ENCODE measurements at regions not wholly inside any gene's neighbourhood (a gene's known extent, or its start where the extent isn't known, plus 50 kb on each side); places are given as distances from the start of the nearest gene placed in this dataset.
A peak's percentile ranks its signal among the peaks of the same experiment; 100 is the strongest.

- DNase-seq (ENCODE audit: low read depth), result no peak
Measured at GRCh38 chr5:67366691-67367395, 170.2 kb upstream of the CD180 start.

- no peak for DNase-seq (ENCODE audit: low read depth)
Measured at GRCh38 chr5:67366276-67366675, 169.7 kb upstream of the CD180 start.

GRCh38 chr5:67364381-67364970, 167.9 kb upstream of the CD180 start:
- DNase-seq (ENCODE audit: low read depth), result no peak

DNA sequence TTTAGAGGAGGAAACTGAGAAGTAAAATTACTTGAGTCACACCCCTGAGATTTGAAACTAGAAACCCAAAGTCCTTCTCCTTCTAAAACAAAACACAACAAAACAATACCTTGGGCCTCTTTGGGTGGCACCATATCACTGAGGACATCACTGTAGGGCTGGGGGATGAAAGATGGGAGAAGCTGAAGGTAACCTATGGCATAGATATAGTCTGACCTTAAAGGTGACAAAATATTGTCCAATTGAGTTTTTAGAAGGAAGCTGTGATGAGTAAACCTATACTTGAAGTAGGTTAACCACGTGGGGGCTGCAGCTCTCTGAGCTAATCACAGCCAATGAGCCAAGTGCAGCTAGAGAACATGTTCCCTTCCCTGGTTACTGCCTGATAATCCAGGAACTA, 167.4 kb upstream of the CD180 start:
- no peak for DNase-seq (ENCODE audit: low read depth)

GRCh38 chr5:67363180-67363709, 166.6 kb upstream of the CD180 start:
- no peak for DNase-seq (ENCODE audit: low read depth)

- DNase-seq (ENCODE audit: low read depth), result peak; percentile 31
Measured at GRCh38 chr5:67361932-67362729, 165.5 kb upstream of the CD180 start.

DNA sequence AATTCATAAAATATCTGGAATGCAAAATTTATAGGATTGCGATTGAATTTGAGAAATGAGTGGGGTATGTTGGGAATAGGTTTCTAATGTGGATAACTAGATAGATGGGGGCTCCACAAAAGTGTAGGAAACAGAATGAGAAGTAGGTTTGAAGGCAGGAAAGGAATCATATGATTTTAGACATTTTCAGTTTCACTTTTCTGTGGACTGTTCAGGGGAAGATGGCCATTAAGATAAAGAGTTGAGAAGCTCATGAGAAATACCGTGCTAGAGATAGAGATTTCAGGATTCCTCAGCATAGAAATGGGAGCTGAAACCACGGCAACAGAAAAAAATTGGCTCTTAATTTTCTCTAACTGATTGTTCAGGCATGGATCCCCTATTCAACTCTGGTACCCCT, 163.4 kb upstream of the CD180 start:
- DNase-seq (ENCODE audit: low read depth), result no peak

- DNase-seq (ENCODE audit: low read depth), result no peak
Measured at GRCh38 chr5:67358186-67358585, 161.6 kb upstream of the CD180 start.

DNA sequence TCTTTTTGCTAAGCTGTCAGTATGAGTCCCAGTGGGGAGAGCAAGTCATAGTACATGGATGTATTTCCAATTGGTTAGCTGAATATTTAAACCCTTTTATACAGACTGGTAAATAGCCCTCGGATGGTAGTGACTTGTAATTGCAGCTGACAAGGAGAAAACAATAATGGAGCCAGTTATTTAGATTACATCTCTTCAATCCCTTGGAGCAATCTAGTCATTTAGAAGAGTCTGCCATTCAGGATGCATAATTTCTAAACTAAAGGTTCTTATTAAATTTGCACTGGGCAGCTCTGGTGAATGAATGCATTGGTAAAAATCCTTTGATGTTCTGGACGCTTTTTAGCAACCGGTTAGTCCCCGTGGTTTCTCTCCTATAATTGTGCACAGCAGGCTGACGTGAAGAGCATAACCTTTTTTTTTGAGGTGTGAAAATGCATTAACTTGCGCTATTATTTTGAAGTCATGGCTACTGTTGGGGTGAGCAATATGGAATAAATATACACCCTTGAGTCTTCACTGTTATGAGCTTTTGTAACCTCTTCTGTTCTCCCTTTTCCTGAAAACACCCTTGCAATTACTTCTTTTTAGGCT, 158.6 kb upstream of the CD180 start:
- no peak for DNase-seq (ENCODE audit: low read depth)

DNA sequence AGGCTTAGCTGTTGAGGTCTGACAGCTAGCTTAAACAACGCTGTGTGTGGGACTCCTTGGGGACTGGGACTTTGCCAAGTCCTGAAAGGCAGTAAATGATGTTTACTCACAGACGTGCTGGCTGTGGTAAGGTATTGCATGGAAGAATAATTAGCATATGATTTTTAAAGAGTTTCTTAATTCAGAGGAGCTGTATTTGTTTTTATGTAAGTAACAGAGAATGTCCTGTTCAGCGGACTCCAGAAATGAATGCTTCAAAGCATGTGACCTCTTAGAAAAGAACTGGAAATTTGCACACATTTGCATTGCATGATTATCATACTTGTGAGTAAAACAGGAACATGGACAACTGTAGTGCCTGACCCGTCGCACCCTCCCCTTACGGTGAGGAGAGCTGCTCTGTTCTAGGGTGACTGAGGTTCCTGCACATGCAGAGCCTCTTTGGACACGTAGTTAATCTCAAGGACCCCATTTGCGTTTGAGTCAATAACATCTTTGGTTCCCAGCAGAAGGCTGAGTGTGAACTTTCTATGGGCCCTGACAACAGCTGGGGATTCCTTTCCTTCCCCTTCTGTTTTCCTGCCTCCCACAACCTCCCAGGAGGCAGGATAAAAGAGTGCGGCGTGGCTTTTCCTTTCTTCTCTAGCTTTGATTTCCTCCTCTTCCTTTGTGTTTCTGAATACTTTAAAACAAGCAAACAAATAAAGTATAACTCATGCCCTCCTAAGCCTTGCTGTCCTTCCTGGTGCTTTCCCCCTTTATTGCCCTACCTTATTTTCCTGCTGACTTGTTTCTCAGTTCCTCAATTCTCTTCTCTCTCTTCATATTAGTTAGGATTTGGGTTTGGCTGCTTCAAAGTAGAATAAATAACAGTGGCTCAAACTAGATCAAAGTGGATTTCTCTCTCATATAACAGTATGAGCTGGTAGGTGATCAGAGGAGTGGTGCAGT, 157.2 kb upstream of the CD180 start:
- no peak for DNase-seq (ENCODE audit: low read depth)

GRCh38 chr5:67350618-67351201, 154.1 kb upstream of the CD180 start:
- no peak for DNase-seq (ENCODE audit: low read depth)

GRCh38 chr5:67350185-67350584, 153.6 kb upstream of the CD180 start:
- DNase-seq (ENCODE audit: low read depth), result no peak

- no peak for DNase-seq (ENCODE audit: low read depth)
Measured at GRCh38 chr5:67347821-67348220, 151.2 kb upstream of the CD180 start.

DNA sequence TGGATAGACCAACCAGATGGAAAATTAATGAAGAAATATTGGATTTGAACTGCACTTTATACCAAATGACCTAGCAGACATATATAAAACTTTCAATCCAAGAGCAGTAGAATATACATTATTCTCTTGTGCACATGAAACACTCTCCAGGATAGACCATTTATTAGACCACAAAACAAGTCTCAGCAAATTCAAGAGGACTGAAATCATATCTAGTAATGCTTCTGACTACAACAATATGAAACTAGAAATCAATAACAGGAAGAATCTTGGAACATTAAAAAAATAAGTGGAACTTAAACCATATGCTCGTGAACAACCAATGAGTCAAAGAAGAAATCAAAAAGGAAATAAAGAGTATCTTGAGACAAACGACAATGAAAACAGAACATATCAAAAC, 150.0 kb upstream of the CD180 start:
- DNase-seq (ENCODE audit: low read depth), result no peak

- no peak for DNase-seq (ENCODE audit: low read depth)
Measured at GRCh38 chr5:67344870-67345269, 148.3 kb upstream of the CD180 start.

DNA sequence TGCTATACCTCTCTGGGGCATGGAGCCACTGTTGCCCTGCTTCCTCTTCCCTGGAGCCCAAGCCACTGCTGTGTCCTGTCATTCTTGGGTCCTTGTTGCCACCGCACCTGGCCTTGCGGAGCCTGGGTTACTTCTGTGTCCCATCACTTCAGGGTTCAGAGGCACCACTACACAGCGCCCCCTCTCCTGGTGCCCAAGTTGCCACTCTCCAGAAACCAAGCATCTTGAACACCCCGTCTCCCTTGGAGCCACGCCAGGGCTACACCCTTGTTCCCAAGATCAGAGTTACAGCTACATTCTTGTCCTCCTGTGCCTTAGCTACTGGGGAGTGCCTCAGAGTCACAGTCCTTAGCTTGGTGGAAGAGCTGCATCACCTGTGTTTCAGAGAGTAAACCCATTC, 147.2 kb upstream of the CD180 start:
- no peak for DNase-seq (ENCODE audit: low read depth)

GRCh38 chr5:67341478-67341877, 144.9 kb upstream of the CD180 start:
- DNase-seq (ENCODE audit: low read depth), result no peak

- no peak for DNase-seq (ENCODE audit: low read depth)
Measured at GRCh38 chr5:67339219-67339767, 142.7 kb upstream of the CD180 start.

DNA sequence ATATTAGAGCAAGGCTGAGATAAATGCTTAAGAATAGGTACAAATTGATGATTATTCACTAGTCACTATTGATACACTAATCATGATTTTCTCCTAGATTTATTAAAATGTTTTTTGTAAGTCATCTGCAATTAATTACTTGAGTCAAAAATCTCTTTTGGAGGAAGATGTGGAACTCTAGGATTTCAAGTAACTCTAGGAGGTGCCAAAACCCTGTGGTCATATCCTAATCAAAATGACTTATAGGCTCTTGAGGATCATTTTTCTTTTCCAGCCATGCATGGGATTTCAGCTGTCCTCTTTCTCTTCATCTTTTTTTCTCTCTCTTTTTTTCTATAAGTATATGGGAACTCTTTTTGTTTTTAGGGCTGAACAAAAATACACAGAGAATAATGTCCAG, 141.8 kb upstream of the CD180 start:
- no peak for DNase-seq (ENCODE audit: low read depth)

GRCh38 chr5:67337751-67338150, 141.2 kb upstream of the CD180 start:
- DNase-seq (ENCODE audit: low read depth), result no peak

DNA sequence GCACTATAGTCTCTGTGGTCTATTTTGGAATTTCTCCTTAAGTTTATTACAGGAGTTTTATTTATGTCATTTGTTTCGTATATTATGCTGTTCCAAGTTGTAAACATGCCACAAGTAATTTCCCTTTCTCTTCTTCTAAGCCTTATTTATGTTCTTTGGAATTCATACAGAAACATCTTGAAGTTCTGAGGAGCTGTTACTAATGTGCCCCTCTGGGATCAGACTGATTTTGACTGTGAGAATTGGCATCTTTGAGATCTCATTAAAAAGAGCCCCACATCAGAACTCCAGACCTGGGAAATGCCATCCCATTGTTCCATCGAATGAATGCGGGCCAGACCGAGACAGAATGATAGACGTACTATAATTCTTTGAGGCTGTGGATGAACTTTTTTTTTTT, 138.8 kb upstream of the CD180 start:
- DNase-seq (ENCODE audit: low read depth), result no peak
